HL-60 (cell line): ENCODE measurements at regions not wholly inside any gene's neighbourhood (a gene's known extent, or its start where the extent isn't known, plus 50 kb on each side); places are given as distances from the start of the nearest gene placed in this dataset.

Experiments used
- CTCF ChIP-seq: IDR thresholded peaks from one replicate; pipeline ENCODE4 v1.5.1; 2011; ENCODE audit warnings: low read length, control low read depth, inconsistent platforms; ENCODE audit not compliant: insufficient read depth
- POLR2AphosphoS5 ChIP-seq: IDR thresholded peaks from 2 replicates; pipeline ENCODE4 v1.6.1; 2012; ENCODE audit warnings: low read depth
- TF ChIP-seq, protein P1 (sequence below): IDR thresholded peaks from 2 replicates; pipeline ENCODE4 v1.6.1; 2012; ENCODE audit warnings: low read depth; ENCODE audit not compliant: insufficient replicate concordance

DNA sequence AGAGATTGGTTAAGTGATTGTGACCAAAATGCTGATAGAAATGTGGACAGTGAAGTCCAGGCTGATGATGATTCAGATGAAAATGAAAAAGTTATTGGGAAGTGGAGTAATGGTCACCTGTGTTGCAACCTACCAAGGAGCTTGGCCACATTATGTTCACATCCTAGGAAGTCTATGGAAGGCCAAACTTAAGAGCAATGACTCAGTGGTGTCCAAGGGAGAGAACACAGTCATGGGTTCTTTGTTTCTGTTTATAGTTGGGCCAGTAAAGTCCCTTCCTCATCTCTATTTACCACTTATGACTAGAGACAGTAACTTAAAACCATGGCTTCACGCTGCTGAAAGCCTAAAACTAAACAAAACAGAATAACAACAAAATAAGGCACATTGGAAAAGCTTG is 555.3 kb upstream of the DAB2 start:
- TF ChIP-seq CTCF, result no peak
- TF ChIP-seq POLR2AphosphoS5, result no peak
- TF ChIP-seq, protein P1, sequence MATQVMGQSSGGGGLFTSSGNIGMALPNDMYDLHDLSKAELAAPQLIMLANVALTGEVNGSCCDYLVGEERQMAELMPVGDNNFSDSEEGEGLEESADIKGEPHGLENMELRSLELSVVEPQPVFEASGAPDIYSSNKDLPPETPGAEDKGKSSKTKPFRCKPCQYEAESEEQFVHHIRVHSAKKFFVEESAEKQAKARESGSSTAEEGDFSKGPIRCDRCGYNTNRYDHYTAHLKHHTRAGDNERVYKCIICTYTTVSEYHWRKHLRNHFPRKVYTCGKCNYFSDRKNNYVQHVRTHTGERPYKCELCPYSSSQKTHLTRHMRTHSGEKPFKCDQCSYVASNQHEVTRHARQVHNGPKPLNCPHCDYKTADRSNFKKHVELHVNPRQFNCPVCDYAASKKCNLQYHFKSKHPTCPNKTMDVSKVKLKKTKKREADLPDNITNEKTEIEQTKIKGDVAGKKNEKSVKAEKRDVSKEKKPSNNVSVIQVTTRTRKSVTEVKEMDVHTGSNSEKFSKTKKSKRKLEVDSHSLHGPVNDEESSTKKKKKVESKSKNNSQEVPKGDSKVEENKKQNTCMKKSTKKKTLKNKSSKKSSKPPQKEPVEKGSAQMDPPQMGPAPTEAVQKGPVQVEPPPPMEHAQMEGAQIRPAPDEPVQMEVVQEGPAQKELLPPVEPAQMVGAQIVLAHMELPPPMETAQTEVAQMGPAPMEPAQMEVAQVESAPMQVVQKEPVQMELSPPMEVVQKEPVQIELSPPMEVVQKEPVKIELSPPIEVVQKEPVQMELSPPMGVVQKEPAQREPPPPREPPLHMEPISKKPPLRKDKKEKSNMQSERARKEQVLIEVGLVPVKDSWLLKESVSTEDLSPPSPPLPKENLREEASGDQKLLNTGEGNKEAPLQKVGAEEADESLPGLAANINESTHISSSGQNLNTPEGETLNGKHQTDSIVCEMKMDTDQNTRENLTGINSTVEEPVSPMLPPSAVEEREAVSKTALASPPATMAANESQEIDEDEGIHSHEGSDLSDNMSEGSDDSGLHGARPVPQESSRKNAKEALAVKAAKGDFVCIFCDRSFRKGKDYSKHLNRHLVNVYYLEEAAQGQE, result no peak
